ENCODE measurements at regions not wholly inside any gene's neighbourhood (a gene's known extent, or its start where the extent isn't known, plus 50 kb on each side); places are given as distances from the start of the nearest gene placed in this dataset.

- DNase-seq = no peak
- no peak overlapping the region for H3K4me3 Mint-ChIP-seq
- intact Hi-C loops (cut with micrococcal nuclease) = no loop called here
These were observed 559.5 kb upstream of the PKN2 start for GRCh38 chr1:88124614-88125013.

GRCh38 chr1:88126467-88126866 is 557.6 kb upstream of the PKN2 start:
- H3K27ac Mint-ChIP-seq = no peak overlapping the region
- no peaks in the 10 kb centered on the region for H3K4me1 Mint-ChIP-seq (ENCODE audit: low read depth)
- ChIA-PET POLR2A (no interaction called here), CTCF (no interaction called here)
- DNase-seq = no peak
- H3K9me3 Mint-ChIP-seq = no peaks in the 10 kb centered on the region
- H3K36me3 Mint-ChIP-seq = no peaks in the 10 kb centered on the region
- no peak overlapping the region for H3K4me3 Mint-ChIP-seq
- H3K27me3 Mint-ChIP-seq = peaks cover 2% of the 10 kb centered on the region
- intact Hi-C loops (cut with micrococcal nuclease) = no loop called here

More at GRCh38 chr1:88124614-88125013, 559.5 kb upstream of the PKN2 start:
- POLR2A ChIA-PET = no interaction called here
- no peaks in the 10 kb centered on the region for H3K4me1 Mint-ChIP-seq (ENCODE audit: low read depth)
- CTCF ChIA-PET = no interaction called here
- no peaks in the 10 kb centered on the region for H3K36me3 Mint-ChIP-seq
- peaks cover 2% of the 10 kb centered on the region for H3K27me3 Mint-ChIP-seq
- H3K27ac Mint-ChIP-seq = no peak overlapping the region
- no peaks in the 10 kb centered on the region for H3K9me3 Mint-ChIP-seq

GRCh38 chr1:88133991-88134390 is 550.1 kb upstream of the PKN2 start:
- Mint-ChIP-seq H3K36me3 (no peaks in the 10 kb centered on the region), H3K4me3 (no peak overlapping the region), H3K9me3 (peaks cover 2% of the 10 kb centered on the region), H3K27ac (no peak overlapping the region), H3K4me1 (ENCODE audit: low read depth) (no peaks in the 10 kb centered on the region), H3K27me3 (no peaks in the 10 kb centered on the region)
- POLR2A ChIA-PET = no interaction called here
- CTCF ChIA-PET = no interaction called here
- intact Hi-C loops (cut with micrococcal nuclease) = no loop called here
- DNase-seq = no peak

- Mint-ChIP-seq H3K27ac (no peak overlapping the region), H3K4me1 (ENCODE audit: low read depth) (no peaks in the 10 kb centered on the region), H3K36me3 (no peaks in the 10 kb centered on the region), H3K27me3 (no peaks in the 10 kb centered on the region), H3K4me3 (no peak overlapping the region), H3K9me3 (peaks cover 2% of the 10 kb centered on the region)
- POLR2A ChIA-PET = no interaction called here
- intact Hi-C loops (cut with micrococcal nuclease) = no loop called here
- DNase-seq = no peak
- CTCF ChIA-PET = interaction anchor here (0.6 kb wide), 1 partner anchor 43 kb away, joined by 4 read pairs; no protein-coding TSS in a partner anchor
These were observed 548.8 kb upstream of the PKN2 start for GRCh38 chr1:88134983-88135921.

GRCh38 chr1:88139633-88140032 is 544.4 kb upstream of the PKN2 start:
- H3K9me3 Mint-ChIP-seq = no peaks in the 10 kb centered on the region
- POLR2A ChIA-PET = no interaction called here
- CTCF ChIA-PET = no interaction called here
- intact Hi-C loops (cut with micrococcal nuclease) = no loop called here
- DNase-seq = no peak
- no peaks in the 10 kb centered on the region for H3K27me3 Mint-ChIP-seq
- H3K4me3 Mint-ChIP-seq = no peak overlapping the region
- H3K4me1 Mint-ChIP-seq (ENCODE audit: low read depth) = peaks cover 2% of the 10 kb centered on the region
- H3K36me3 Mint-ChIP-seq = no peaks in the 10 kb centered on the region
- H3K27ac Mint-ChIP-seq = no peak overlapping the region

DNA sequence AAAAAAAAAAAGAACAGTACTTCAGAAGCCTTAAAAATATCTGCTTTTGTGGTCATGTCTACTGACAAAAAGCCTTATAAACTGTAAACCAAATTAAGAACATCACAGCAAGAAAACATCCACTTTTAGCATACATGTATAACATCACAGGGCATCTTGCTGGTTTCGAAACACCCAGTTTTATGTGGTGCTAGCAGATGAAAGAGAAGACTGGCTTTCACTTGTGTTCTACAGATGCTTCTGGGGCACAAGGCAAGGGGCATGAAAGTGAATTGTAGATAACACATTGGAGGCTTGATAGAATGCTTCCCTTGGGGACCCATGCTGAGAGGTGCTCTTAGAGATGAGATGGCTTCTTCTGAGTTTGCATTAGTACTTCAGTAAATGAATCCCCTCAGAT is 543.7 kb upstream of the PKN2 start:
- CTCF ChIA-PET = no interaction called here
- H3K27me3 Mint-ChIP-seq = peaks cover 5% of the 10 kb centered on the region
- no peaks in the 10 kb centered on the region for H3K36me3 Mint-ChIP-seq
- intact Hi-C loops (cut with micrococcal nuclease) = no loop called here
- H3K27ac Mint-ChIP-seq = no peak overlapping the region
- H3K9me3 Mint-ChIP-seq = no peaks in the 10 kb centered on the region
- H3K4me1 Mint-ChIP-seq (ENCODE audit: low read depth) = peaks cover 2% of the 10 kb centered on the region
- POLR2A ChIA-PET = no interaction called here
- no peak for DNase-seq
- no peak overlapping the region for H3K4me3 Mint-ChIP-seq

DNA sequence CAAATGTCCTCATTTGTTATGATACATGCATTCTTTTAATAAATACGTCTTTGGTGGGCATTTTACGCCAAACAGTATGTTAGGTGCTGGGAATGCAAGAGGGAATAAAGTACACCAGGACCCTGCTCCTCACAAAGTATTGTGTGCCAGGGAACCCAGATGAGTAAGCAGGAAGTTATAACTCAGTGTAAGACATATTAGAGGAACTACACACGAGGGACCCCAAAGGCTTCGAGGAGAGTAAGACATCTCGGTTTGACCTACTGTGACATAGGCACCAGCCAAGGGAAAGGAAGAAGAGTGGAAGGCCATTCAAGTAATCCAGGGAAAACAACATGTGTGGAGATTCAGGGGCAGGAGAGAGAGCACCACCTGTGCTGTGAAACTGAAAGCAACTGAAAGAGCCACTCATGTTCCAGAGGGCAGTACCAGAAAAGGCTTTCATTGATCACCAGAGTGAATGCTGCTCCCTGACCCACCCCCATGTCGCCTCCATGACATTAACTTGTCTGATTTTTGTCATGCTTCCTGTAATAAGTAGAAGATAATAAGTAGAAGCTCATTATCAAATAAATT is 542.5 kb upstream of the PKN2 start:
- H3K4me3 Mint-ChIP-seq = no peak overlapping the region
- POLR2A ChIA-PET = no interaction called here
- no peaks in the 10 kb centered on the region for H3K9me3 Mint-ChIP-seq
- peaks cover 2% of the 10 kb centered on the region for H3K4me1 Mint-ChIP-seq (ENCODE audit: low read depth)
- CTCF ChIA-PET = no interaction called here
- DNase-seq = no peak
- H3K27me3 Mint-ChIP-seq = peaks cover 7% of the 10 kb centered on the region
- H3K36me3 Mint-ChIP-seq = no peaks in the 10 kb centered on the region
- intact Hi-C loops (cut with micrococcal nuclease) = no loop called here
- no peak overlapping the region for H3K27ac Mint-ChIP-seq

DNA sequence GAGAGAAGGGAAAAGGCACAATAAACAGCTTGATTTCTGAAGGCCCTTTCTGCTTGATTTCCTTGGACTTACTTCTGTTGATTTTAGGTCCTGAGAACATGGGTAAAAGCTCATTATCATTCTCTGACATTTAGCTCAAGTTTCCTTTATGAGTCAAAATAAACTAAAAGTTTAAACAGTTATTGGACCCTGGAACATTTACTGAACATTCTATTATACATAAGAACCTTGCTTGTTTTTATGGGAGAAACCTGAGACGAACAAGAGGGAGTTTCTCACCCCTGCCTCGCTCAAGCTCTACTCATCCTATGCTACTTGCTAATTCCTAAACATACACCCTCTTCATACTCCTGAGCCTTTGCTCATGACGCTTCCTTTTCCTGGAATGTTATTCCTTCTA is 538.3 kb upstream of the PKN2 start:
- POLR2A ChIA-PET = no interaction called here
- no peaks in the 10 kb centered on the region for H3K9me3 Mint-ChIP-seq
- intact Hi-C loops (cut with micrococcal nuclease) = no loop called here
- CTCF ChIA-PET = no interaction called here
- no peak overlapping the region for H3K4me3 Mint-ChIP-seq
- H3K27me3 Mint-ChIP-seq = peaks cover 8% of the 10 kb centered on the region
- H3K4me1 Mint-ChIP-seq (ENCODE audit: low read depth) = peaks cover 2% of the 10 kb centered on the region
- no peak overlapping the region for H3K27ac Mint-ChIP-seq
- H3K36me3 Mint-ChIP-seq = no peaks in the 10 kb centered on the region
- DNase-seq = no peak

DNA sequence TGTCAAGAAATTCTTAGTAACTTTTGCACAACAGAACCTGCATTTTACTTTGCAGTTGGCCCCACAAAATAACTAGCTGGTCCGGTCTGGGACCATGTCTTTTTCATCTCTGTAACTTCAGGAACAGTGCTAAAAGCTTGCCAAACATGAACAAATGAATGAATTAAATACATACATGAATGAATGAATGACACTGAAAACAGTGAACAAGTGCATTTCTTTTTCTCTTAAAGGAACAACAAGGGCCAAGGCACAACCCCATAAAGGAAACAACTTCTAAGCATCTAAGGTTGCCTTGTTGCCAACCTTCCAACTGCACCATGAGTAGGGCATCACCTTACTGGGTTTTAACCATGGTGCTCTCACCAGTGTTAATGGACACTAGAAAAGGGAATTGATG is 534.4 kb upstream of the PKN2 start:
- Mint-ChIP-seq H3K4me1 (ENCODE audit: low read depth) (no peaks in the 10 kb centered on the region), H3K36me3 (no peaks in the 10 kb centered on the region), H3K4me3 (no peak overlapping the region), H3K9me3 (no peaks in the 10 kb centered on the region), H3K27ac (no peak overlapping the region), H3K27me3 (peaks cover 8% of the 10 kb centered on the region)
- no peak for DNase-seq
- intact Hi-C loops (cut with micrococcal nuclease) = no loop called here
- CTCF ChIA-PET = no interaction called here
- POLR2A ChIA-PET = no interaction called here

DNA sequence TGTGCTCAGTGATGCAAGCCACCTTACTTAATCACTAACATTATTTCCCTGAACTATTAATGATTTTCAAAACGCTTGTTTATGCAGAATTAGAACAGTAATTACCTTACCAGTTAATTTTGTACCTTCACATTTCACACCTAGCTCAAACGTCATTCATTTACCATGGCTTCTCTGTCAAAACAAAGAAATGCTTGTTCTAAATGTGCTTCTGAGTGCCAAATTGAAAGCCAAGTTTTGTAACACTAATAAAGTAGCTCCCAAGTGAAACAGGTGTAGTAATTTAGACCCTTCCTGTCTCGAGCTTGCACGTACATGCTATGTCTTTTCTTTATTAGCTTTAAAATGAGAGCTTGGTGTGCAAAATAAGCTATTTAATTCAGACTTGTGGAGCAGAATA is 533.7 kb upstream of the PKN2 start:
- no peak for DNase-seq
- POLR2A ChIA-PET = no interaction called here
- no peak overlapping the region for H3K27ac Mint-ChIP-seq
- peaks cover 4% of the 10 kb centered on the region for H3K27me3 Mint-ChIP-seq
- CTCF ChIA-PET = no interaction called here
- H3K4me1 Mint-ChIP-seq (ENCODE audit: low read depth) = no peaks in the 10 kb centered on the region
- H3K9me3 Mint-ChIP-seq = no peaks in the 10 kb centered on the region
- H3K36me3 Mint-ChIP-seq = no peaks in the 10 kb centered on the region
- intact Hi-C loops (cut with micrococcal nuclease) = no loop called here
- H3K4me3 Mint-ChIP-seq = no peak overlapping the region

GRCh38 chr1:88163187-88163586 is 520.9 kb upstream of the PKN2 start:
- H3K36me3 Mint-ChIP-seq = no peaks in the 10 kb centered on the region
- H3K4me1 Mint-ChIP-seq (ENCODE audit: low read depth) = no peaks in the 10 kb centered on the region
- CTCF ChIA-PET = no interaction called here

GRCh38 chr1:88168126-88168525 is 515.9 kb upstream of the PKN2 start:
- POLR2A ChIA-PET = no interaction called here
- Mint-ChIP-seq H3K9me3 (no peaks in the 10 kb centered on the region), H3K4me1 (ENCODE audit: low read depth) (no peaks in the 10 kb centered on the region), H3K36me3 (no peaks in the 10 kb centered on the region), H3K27ac (no peak overlapping the region), H3K4me3 (no peak overlapping the region), H3K27me3 (peaks cover 8% of the 10 kb centered on the region)
- CTCF ChIA-PET = no interaction called here
- intact Hi-C loops (cut with micrococcal nuclease) = no loop called here
- no peak for DNase-seq

More at GRCh38 chr1:88163187-88163586, 520.9 kb upstream of the PKN2 start:
- no peak overlapping the region for H3K27ac Mint-ChIP-seq
- DNase-seq = no peak
- POLR2A ChIA-PET = no interaction called here
- H3K4me3 Mint-ChIP-seq = no peak overlapping the region
- peaks cover 5% of the 10 kb centered on the region for H3K27me3 Mint-ChIP-seq
- H3K9me3 Mint-ChIP-seq = no peaks in the 10 kb centered on the region
- intact Hi-C loops (cut with micrococcal nuclease) = no loop called here

- Mint-ChIP-seq H3K4me3 (no peak overlapping the region), H3K9me3 (no peaks in the 10 kb centered on the region), H3K27me3 (peaks cover 6% of the 10 kb centered on the region), H3K4me1 (ENCODE audit: low read depth) (no peaks in the 10 kb centered on the region), H3K27ac (no peak overlapping the region), H3K36me3 (no peaks in the 10 kb centered on the region)
- no peak for DNase-seq
- intact Hi-C loops (cut with micrococcal nuclease) = no loop called here
- ChIA-PET CTCF (interaction anchor here (1.5 kb wide), 1 partner anchor 11 kb away, joined by 6 read pairs; no protein-coding TSS in a partner anchor), POLR2A (no interaction called here)
These were observed 514.9 kb upstream of the PKN2 start for GRCh38 chr1:88169139-88169538.

Measured in activated CD4-positive, alpha-beta memory T cell treated with anti-CD3 and anti-CD28 coated beads for 36 hours (primary cell).